Midbrain (tissue), 1 donor: ENCODE measurements at regions not wholly inside any gene's neighbourhood (a gene's known extent, or its start where the extent isn't known, plus 50 kb on each side); places are given as distances from the start of the nearest gene placed in this dataset.
A peak's percentile ranks its signal among the peaks of the same experiment; 100 is the strongest.
"Not testable (repeated sequence)": the region's sequence is repeated elsewhere in the genome, so short reads cannot be mapped to it uniquely, and the experiment has no call there.

Experiments
- DNase-seq: peaks from one replicate; lab custom pipeline; 2025; lab: John Stamatoyannopoulos, UW

- DNase-seq, result no peak
These were observed 284.7 kb downstream of the DAD1 start for GRCh38 chr14:22304326-22304725.

GRCh38 chr14:22303589-22304195 is 285.3 kb downstream of the DAD1 start:
- DNase-seq, result no peak

- DNase-seq, result no peak
These were observed 288.4 kb downstream of the DAD1 start for GRCh38 chr14:22300646-22301045.

- DNase-seq, result no peak
These were observed 291.6 kb downstream of the DAD1 start for GRCh38 chr14:22297376-22297775.

- no peak for DNase-seq
These were observed 292.3 kb downstream of the DAD1 start for GRCh38 chr14:22296722-22297121.

- DNase-seq, result no peak
These were observed 292.9 kb downstream of the DAD1 start for GRCh38 chr14:22296088-22296487.

GRCh38 chr14:22291406-22291805 is 297.6 kb downstream of the DAD1 start:
- no peak for DNase-seq

- no peak for DNase-seq
These were observed 299.5 kb downstream of the DAD1 start for GRCh38 chr14:22289570-22289969.

GRCh38 chr14:22285991-22286390 is 303.0 kb downstream of the DAD1 start:
- no peak for DNase-seq

GRCh38 chr14:22282949-22283348 is 306.1 kb downstream of the DAD1 start:
- DNase-seq, result no peak

- DNase-seq, result no peak
These were observed 306.6 kb downstream of the DAD1 start for GRCh38 chr14:22282417-22282816.

- not testable (repeated sequence) for DNase-seq
These were observed 307.6 kb downstream of the DAD1 start for GRCh38 chr14:22281447-22281874.

- DNase-seq, result no peak
These were observed 308.3 kb downstream of the DAD1 start for GRCh38 chr14:22280497-22281316.

GRCh38 chr14:22276913-22277816 is 311.9 kb downstream of the DAD1 start:
- DNase-seq, result peak; percentile 23

- DNase-seq, result no peak
These were observed 316.9 kb downstream of the DAD1 start for GRCh38 chr14:22271838-22272799.

- no peak for DNase-seq
These were observed 320.1 kb downstream of the DAD1 start for GRCh38 chr14:22268875-22269274.

- DNase-seq, result no peak
These were observed 322.3 kb downstream of the DAD1 start for GRCh38 chr14:22266683-22267082.

- DNase-seq, result no peak
These were observed 322.9 kb downstream of the DAD1 start for GRCh38 chr14:22266142-22266442.

GRCh38 chr14:22265319-22266141 is 323.5 kb downstream of the DAD1 start:
- no peak for DNase-seq

- no peak for DNase-seq
These were observed 324.3 kb downstream of the DAD1 start for GRCh38 chr14:22264759-22265158.

GRCh38 chr14:22263961-22264360 is 325.1 kb downstream of the DAD1 start:
- no peak for DNase-seq
